OCI-M2 (cell line): ENCODE measurements at regions not wholly inside any gene's neighbourhood (a gene's known extent, or its start where the extent isn't known, plus 50 kb on each side); places are given as distances from the start of the nearest gene placed in this dataset.
"Not testable (repeated sequence)": the region's sequence is repeated elsewhere in the genome, so short reads cannot be mapped to it uniquely, and the experiment has no call there.

Experiments
- DNase-seq: peaks from one replicate; lab custom pipeline; 2025; ENCODE audit not compliant: unreplicated experiment; lab: John Stamatoyannopoulos, UW

DNA sequence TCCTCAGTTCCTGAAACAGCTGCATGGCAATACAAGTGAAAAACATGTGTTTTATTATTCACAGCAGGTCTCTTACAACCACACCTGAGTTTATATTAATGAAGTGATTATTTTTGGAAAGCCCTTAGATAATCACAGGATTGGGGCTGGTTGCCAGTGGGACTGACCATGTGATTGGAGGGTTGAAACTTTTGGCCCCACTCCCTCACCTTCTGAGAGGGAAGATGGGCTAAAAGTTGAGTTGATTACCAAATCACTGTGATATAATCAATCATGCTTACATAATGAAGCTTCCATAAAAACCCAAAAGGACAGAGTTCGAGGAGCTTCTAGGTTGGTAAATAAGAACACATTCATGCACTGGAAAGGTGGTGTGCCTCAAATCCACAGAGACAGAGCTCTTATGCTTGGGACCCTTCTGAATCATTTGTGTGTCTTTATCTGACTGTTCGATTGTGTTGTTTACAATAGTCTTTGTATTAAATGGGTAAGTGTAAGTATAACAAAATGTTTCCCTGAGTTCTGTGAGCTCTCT is 393.9 kb downstream of the RPS24 start:
- DNase-seq = no peak

DNA sequence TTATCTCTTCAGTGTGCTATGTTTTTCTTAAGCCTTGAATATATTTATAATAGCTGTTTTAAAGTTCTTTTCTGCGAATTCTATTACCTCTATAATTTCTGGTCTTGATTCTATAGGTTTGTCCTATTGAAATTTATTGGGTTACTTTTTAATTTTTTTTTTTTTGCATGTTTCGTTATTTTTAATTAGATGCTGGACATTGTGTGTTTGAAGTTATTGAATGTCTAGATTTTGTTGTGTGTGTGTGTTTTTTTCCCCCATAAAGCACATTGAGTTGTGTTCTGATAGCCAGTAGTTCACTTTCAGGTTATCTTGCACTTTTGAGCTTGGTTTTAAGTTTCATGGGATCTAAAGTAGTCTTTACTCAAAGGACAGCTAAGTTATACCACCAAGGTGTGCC is 394.9 kb downstream of the RPS24 start:
- DNase-seq = no peak

- DNase-seq = no peak
Observed at GRCh38 chr10:78429984-78430383, 396.3 kb downstream of the RPS24 start.

- no peak for DNase-seq
Observed at GRCh38 chr10:78432583-78432982, 398.9 kb downstream of the RPS24 start.

DNA sequence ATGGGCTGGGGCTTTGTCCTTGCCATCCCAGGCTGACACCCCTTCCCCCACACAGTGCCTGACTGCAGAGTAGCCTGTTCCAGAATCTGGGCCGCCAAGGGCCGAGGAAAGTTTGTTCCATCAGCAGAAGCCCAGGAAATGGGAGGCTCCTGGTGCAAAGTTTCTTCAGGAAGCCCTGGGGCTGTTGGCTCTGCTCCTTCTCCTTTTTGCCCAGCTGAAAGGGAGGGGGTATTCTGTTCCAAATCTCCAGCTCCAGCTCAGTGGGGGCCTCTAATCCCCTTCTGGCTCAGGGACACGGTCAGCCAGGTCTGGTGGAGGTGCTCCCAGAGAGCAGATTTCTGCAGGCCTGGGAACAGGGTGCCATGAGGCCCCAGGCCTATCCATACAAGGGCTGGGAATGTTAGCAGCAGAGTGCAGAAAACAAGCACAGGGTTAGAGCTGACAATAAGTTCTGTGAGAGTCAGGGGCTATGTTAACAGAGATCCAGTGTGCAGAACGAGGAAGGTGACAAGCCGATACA is 399.5 kb downstream of the RPS24 start:
- DNase-seq = no peak

GRCh38 chr10:78433766-78434535 is 400.3 kb downstream of the RPS24 start:
- no peak for DNase-seq

- no peak for DNase-seq
Observed at GRCh38 chr10:78434886-78435285, 401.2 kb downstream of the RPS24 start.

GRCh38 chr10:78435484-78436221 is 402.0 kb downstream of the RPS24 start:
- DNase-seq = no peak

DNA sequence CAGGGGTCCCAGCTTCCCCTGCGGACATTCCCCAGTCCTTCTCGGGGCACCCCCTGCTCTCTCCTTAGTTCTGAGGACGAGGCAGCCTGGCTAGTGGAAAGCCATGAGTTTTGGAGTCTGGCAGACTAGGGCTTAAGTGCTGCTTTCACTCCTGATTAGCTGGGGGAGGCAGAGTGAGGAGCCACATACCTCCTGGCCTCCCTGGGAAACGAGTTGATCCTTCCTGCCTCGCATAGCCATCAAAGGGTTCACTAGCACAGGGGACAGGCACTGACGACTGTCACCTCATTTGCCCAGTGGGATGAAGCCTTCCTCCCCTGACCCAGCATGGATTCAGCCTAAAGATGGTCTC is 402.5 kb downstream of the RPS24 start:
- no peak for DNase-seq

DNA sequence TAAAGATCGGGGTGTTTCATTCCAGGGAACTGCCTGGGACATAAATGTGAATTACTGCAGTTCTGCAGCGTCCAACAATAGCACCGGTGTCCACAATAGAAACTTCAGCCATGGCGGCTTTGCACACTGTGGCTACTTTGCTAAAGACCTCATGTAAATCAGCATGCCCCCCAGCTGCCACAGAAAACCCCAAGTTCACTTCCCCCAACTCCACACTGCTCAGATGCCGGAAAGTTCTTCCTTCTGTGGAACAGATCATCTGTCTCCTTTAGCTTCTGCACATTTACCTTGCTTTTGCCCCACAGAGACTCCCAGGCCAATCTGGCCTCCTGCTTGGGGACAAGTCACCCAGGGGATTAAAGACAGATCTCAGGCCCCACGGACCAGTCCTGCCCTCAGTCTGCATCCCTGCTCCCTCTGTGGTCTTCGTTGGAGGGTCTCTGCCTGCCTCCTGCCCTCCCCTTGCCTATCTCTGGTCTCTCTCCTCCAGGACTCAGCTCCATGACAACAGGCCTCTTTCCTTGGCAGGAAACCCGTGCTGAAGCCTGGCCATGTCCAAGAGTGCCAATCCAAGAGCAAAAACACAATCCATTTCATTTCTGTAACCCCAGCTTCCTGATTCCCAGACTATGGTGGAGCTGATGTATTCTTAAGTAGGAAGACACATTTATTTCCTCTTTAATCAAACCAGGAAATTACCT is 403.2 kb downstream of the RPS24 start:
- DNase-seq = no peak

GRCh38 chr10:78437407-78437768 is 403.7 kb downstream of the RPS24 start:
- no peak for DNase-seq

- DNase-seq = no peak
Observed at GRCh38 chr10:78437998-78438906, 404.6 kb downstream of the RPS24 start.

- DNase-seq = no peak
Observed at GRCh38 chr10:78438907-78439809, 405.5 kb downstream of the RPS24 start.

GRCh38 chr10:78441010-78441409 is 407.3 kb downstream of the RPS24 start:
- DNase-seq = no peak

GRCh38 chr10:78441694-78442093 is 408.0 kb downstream of the RPS24 start:
- DNase-seq = no peak

- no peak for DNase-seq
Observed at GRCh38 chr10:78442836-78443550, 409.3 kb downstream of the RPS24 start.

DNA sequence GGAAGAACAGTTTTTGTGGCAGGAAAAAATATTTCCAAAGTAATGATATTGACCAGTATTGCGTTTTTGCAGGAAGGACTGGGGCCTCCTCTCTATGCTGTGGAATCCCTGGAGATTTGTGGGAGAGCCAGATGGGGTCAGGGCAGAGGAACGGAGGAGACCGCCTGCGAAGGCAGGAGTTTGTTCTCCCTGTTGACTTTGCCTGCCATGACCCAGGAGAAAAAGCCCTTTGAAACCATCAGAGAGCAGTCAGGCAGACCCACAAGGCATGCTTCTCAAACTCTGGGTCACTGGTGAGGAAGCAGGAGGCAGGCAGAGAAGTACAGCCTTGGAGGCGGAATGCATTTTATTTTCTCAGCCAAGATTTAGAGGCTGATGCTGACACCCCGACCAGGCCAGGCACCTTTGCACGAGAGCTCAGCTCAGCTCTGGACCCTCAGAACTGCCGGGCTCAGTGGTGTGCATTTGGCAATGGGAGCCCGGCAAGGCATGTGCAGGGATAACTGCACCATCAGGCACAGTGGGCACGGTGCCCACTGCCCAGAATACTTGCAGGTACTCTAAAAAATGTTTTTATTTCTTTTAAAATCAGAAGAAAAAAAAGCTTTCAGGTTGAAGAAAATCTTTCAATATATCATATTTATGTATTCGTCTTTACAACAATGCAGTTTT is 410.4 kb downstream of the RPS24 start:
- DNase-seq = no peak

- not testable (repeated sequence) for DNase-seq
Observed at GRCh38 chr10:78444741-78445140, 411.1 kb downstream of the RPS24 start.
